H1 (cell line): ENCODE measurements at regions not wholly inside any gene's neighbourhood (a gene's known extent, or its start where the extent isn't known, plus 50 kb on each side); places are given as distances from the start of the nearest gene placed in this dataset.

Experiments used
- CREB1 ChIP-seq: IDR thresholded peaks from 2 replicates; pipeline ENCODE4 v1.6.1; 2012; ENCODE audit warnings: inconsistent platforms
- EGR1 ChIP-seq: IDR thresholded peaks from 2 replicates; pipeline ENCODE4 v1.6.1; 2011; ENCODE audit warnings: low read depth, low read length, borderline replicate concordance
- HDAC6 ChIP-seq: IDR thresholded peaks from one replicate; pipeline ENCODE4 v1.7.1; 2012; ENCODE audit warnings: low read depth, mild to moderate bottlenecking, inconsistent platforms, low read length, moderate library complexity
- RBBP5 ChIP-seq: IDR thresholded peaks from 2 replicates; pipeline ENCODE4 v1.7.1; 2012; ENCODE audit warnings: low read depth, mild to moderate bottlenecking, inconsistent platforms, low read length, moderate library complexity, borderline replicate concordance
- RNF2 ChIP-seq: fragments of 200-900, 300-1000 bp; sonication (generic); IDR thresholded peaks from 2 replicates; pipeline ENCODE4 v1.7.1; 2016; ENCODE audit warnings: borderline replicate concordance, low read depth, mild to moderate bottlenecking, antibody characterized with exemption, low read length; ENCODE audit not compliant: poor library complexity, severe bottlenecking; ENCODE audit errors: missing control alignments
- SIX5 ChIP-seq: IDR thresholded peaks from 2 replicates; pipeline ENCODE4 v1.6.1; 2011; ENCODE audit warnings: mild to moderate bottlenecking, low read depth, low read length
- TBP ChIP-seq: IDR thresholded peaks from 2 replicates; pipeline ENCODE4 v1.6.1; 2011; ENCODE audit warnings: low read depth, low read length, improper control_type of control experiment
- TCF12 ChIP-seq: IDR thresholded peaks from 2 replicates; pipeline ENCODE4 v1.6.1; 2011; ENCODE audit warnings: low read depth, mild to moderate bottlenecking, low read length

- TF ChIP-seq HDAC6 = no peak
- TF ChIP-seq SIX5 = no peak
- TF ChIP-seq RNF2 = no peak
- TF ChIP-seq RBBP5 = no peak
- TF ChIP-seq EGR1 = no peak
- no peak for TF ChIP-seq TCF12
- no peak for TF ChIP-seq TBP
- TF ChIP-seq CREB1 = no peak
- TF ChIP-seq, all 59 proteins: peak for 0
These were observed 1227.7 kb upstream of the GJE1 start (continued) for GRCh38 chr6:140905050-140905449.
